Lower leg skin (tissue), 4 donors: ENCODE measurements at regions not wholly inside any gene's neighbourhood (a gene's known extent, or its start where the extent isn't known, plus 50 kb on each side); places are given as distances from the start of the nearest gene placed in this dataset.
"Not testable (repeated sequence)": the region's sequence is repeated elsewhere in the genome, so short reads cannot be mapped to it uniquely, and the experiment has no call there.

Experiments used
- DNase-seq, 2 donors: peaks; one replicate each; pipeline ENCODE4 v3.0.0-alpha.2; 2019; ENCODE audit warnings: low spot score in 2 of 2
- H3K4me3 ChIP-seq: fragments of 200-600 bp; sonication (generic); 2 replicates; pipeline ENCODE4 v1.5.1; 2017; ENCODE audit warnings: mild to moderate bottlenecking, low read depth; ENCODE audit not compliant: poor library complexity, severe bottlenecking
- CTCF ChIP-seq, 3 donors: fragments of 450-650 bp; IDR thresholded peaks; one replicate each; pipeline ENCODE4 v1.5.1; 2016; ENCODE audit warnings: antibody characterized with exemption in 3 of 3, mild to moderate bottlenecking in 3 of 3, moderate library complexity in 2 of 3
- POLR2A ChIP-seq, 2 donors: fragments of 450-650 bp; IDR thresholded peaks; one replicate each; pipeline ENCODE4 v1.6.1; 2016 to 2017; ENCODE audit warnings: antibody characterized with exemption in 2 of 2, mild to moderate bottlenecking in 1 of 2, moderate library complexity in 1 of 2
- WGBS, 2 donors: methylation state at CpG; one replicate each; pipeline ENCODE4 v1.1.5; 2018; 5-methylcytosine and 5-hydroxymethylcytosine counted together
- intact Hi-C: fragments of 100-400 bp; cut with DNase I; formaldehyde crosslinking; loops from one replicate; pipeline ENCODE4 v1.15.0; 2023; ENCODE audit warnings: low total_unique reads

DNA sequence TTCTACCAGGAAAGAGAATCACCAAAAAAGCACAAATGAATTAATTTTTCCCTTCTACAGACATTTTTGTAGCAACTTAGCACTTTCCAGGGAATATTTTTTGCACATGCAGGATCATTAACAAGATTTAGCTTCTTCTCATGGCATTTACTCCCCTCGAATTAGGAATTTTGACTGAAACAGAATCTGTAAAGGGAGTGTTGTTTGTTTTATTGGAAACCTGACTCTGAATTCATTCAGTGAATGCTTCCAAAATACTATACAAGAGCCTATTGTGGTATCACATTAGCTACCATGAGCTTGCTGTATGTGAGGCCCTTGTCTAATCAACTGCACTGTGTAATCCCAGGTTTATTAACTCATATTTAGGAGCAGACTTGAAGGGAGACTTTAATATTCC lies 130.4 kb upstream of the ATP10A start:
- DNase-seq = no peak
- intact Hi-C loops = no loop called here
- TF ChIP-seq POLR2A (IDR thresholded peaks at IDR 0.05) = no peak
- no peak for TF ChIP-seq CTCF (IDR thresholded peaks at IDR 0.05)
- no peak overlapping the region for H3K4me3 ChIP-seq
- WGBS, 2 donors = 55 to 63% methylated on average over 1 of the region's 1 CpG

GRCh38 chr15:25990220-25990619 lies 127.1 kb upstream of the ATP10A start:
- no peak for DNase-seq
- no peak for TF ChIP-seq POLR2A (IDR thresholded peaks at IDR 0.05)
- TF ChIP-seq CTCF (IDR thresholded peaks at IDR 0.05) = no peak
- intact Hi-C loops = no loop called here

DNA sequence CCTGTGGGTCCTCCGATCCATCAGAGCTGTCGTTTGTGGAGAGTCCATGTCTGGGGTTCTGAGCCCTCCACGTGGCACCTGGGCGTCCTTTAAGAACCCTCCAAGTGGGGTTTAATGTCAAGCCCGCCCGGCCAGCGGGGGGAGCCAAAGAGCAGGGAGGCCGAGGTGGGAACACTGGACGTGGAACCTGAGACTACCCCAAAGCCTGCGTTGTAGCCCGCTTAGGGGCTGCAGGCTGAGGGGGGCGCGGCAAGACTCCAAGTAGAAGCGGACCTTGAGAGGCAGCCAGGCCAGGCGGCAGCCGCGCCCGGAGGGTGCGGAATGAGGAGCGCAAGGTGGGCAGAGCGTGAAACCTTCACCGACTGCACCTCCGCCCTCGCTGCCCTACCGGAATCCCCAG lies 126.2 kb upstream of the ATP10A start:
- TF ChIP-seq POLR2A (IDR thresholded peaks at IDR 0.05) (no peak), CTCF (IDR thresholded peaks at IDR 0.05) (no peak)
- 92 to 94% methylated on average over 25 of the region's 25 CpGs for WGBS, 2 donors
- no peak for DNase-seq
- intact Hi-C loops = no loop called here
- no peak overlapping the region for H3K4me3 ChIP-seq

More at GRCh38 chr15:25990220-25990619, 127.1 kb upstream of the ATP10A start:
- 87 to 91% methylated on average over 15 of the region's 15 CpGs for WGBS, 2 donors
- H3K4me3 ChIP-seq = no peak overlapping the region

DNA sequence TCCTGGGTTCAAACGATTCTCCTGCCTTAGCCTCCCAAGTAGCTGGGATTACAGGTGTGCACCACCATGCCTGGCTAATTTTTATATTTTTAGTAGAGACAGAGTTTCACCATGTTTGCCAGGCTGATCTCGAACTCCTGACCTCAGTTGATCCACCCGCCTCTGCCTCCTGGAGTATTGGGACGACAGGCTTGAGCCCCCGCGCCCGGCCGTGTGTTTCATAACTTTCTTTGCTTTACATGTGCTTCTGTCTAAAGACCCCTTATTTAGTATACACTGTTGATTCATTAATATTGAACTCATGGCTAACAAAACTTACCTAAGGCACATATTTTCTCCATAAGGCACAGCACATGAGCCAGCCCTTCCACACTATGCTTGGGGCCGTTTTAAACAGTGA lies 125.6 kb upstream of the ATP10A start:
- 86 to 91% methylated on average over 9 of the region's 9 CpGs for WGBS, 2 donors
- intact Hi-C loops, H3K4me3 ChIP-seq, DNase-seq: not testable (repeated sequence)

GRCh38 chr15:25987638-25988037 lies 124.5 kb upstream of the ATP10A start:
- intact Hi-C loops = no loop called here
- TF ChIP-seq POLR2A (IDR thresholded peaks at IDR 0.05) = no peak
- 57 to 60% methylated on average over 4 of the region's 4 CpGs for WGBS, 2 donors
- H3K4me3 ChIP-seq = no peak overlapping the region
- DNase-seq = no peak

GRCh38 chr15:25985165-25985564 lies 122.0 kb upstream of the ATP10A start:
- DNase-seq = no peak
- WGBS, 2 donors = 17 to 26% methylated on average over 4 of the region's 4 CpGs
- no peak overlapping the region for H3K4me3 ChIP-seq
- TF ChIP-seq CTCF (IDR thresholded peaks at IDR 0.05) (no peak), POLR2A (IDR thresholded peaks at IDR 0.05) (no peak)
- intact Hi-C loops = no loop called here

GRCh38 chr15:25982736-25983135 lies 119.6 kb upstream of the ATP10A start:
- no peak overlapping the region for H3K4me3 ChIP-seq

More at GRCh38 chr15:25982736-25983135, 119.6 kb upstream of the ATP10A start:
- TF ChIP-seq CTCF (IDR thresholded peaks at IDR 0.05) = no peak
- no peak for TF ChIP-seq POLR2A (IDR thresholded peaks at IDR 0.05)
- intact Hi-C loops = no loop called here
- WGBS, 2 donors = 62 to 71% methylated on average over 6 of the region's 6 CpGs
- no peak for DNase-seq
